Stimulated activated CD4-positive, alpha-beta T cell treated with anti-CD3 and anti-CD28 coated beads, TNF-alpha, amount 100 ng/mL, for 4 hours (primary cell): ENCODE measurements at regions not wholly inside any gene's neighbourhood (a gene's known extent, or its start where the extent isn't known, plus 50 kb on each side); places are given as distances from the start of the nearest gene placed in this dataset.

ENCODE experiments used
- DNase-seq, 3 experiments: peaks; one replicate each; pipeline ENCODE4 v3.0.0-alpha.2; 2020; ENCODE audit warnings: low read depth in 3 of 3

DNA sequence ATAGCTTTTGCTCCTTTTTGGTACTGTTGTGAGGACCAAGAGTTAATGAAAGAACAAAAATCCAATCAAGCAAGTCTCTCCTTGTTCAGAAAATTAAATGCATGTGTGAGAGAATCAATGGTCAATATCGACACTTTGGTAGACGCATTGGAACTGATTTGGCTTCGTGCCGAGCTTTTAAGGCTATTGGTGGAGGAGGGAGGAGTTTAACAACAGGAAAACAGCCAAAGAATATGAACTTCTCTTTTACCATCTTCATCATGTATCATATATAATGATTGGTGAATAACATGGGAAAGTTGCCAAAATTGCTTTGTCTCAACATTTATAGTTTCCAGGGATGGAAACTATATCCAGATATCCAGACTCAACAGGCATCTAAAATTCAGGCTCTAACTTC lies 266.5 kb upstream of the CITED2 start:
- no peak for DNase-seq

DNA sequence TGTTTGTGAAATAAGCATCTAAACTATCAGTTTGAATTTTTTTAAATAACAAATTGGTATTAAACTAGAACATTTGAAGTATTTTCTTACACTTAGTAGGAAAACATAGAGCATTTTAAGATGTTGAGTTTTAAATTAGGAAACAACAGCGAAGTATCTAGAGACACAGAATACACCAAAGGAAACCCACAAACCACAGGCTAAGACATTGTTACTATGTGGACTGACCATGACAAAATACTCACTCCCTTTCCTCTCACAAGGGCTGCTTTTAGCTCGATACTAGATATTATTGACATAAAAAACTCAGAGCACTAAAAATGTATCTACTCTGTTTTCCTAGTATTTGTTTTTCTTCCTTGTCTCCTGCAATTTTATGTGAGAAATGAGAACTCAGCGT lies 266.0 kb upstream of the CITED2 start:
- DNase-seq = no peak

DNA sequence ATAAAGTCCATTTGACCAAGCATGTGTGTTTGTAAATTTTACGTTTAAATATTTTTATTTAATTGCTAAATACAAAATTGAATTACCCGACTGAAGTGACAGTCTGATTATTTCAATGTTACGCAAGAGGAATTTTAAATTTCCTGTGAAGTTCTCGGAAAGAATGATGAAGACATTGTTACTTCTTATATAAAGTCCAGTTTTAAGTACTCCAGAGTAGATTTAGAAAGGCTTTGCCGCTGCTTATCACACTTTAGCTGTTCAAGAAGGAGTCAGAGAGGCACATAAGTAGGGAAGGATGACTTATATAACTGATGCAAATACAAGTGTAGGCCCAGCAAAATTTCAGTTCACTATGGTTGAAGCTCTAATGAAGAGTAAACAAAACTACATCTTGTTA lies 265.1 kb upstream of the CITED2 start:
- DNase-seq = no peak

- DNase-seq = no peak
Measured at GRCh38 chr6:139638179-139638941, 263.9 kb upstream of the CITED2 start.

- no peak for DNase-seq
Measured at GRCh38 chr6:139637766-139638165, 263.3 kb upstream of the CITED2 start.

GRCh38 chr6:139636391-139636790 lies 261.9 kb upstream of the CITED2 start:
- DNase-seq = no peak

DNA sequence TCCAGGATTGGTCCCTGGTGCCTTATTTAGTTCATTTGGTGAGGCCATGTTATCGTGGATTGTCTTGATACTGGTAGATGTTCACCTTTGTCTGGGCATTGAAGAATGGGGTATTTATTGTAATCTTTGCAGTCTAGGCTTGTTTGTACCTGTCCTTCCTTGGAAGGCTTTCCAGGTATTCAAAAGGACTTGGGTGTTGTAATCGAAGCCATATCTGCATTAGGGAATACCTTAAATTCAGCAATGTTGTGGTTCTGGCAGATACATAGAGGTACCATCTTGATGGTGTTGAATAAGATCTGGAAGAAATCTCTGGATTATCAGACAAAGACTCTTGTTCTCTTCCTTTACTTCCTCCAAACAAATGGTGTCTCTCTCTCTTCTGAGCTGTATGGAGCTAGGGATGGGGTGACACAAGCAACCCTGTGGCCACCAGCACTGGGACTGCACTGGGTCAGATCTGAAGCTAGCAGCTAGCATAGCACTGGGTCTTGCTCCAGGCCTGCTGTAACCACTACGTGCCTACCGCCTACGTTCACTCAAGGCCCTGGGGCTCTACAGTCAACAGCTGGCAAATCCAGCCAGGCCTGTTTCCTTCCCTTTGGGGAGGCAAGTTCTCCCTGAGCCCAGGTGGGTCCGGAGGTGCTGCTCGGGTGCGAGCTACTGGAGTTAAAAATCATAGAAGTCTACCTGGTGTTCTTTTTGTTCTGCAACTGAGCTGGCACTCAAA lies 261.1 kb upstream of the CITED2 start:
- no peak for DNase-seq

DNA sequence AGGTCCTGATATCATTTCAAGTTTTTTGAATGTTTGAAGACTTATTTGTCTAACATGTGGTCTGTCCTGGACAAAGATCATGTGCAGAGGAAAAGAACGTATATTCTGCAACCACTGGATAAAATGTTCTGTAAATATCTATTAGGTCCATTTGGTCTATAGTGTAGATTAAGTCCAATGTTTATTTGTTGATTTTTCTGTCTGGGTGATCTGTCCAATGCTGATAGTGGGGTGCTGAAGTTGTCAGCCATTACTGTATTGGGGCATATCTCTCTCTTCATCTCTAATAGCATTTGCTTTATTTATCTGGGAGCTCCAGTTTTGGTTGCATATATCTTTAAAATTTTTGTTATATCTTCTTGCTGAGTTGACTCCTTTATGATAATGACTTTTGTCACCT lies 258.4 kb upstream of the CITED2 start:
- no peak for DNase-seq

DNA sequence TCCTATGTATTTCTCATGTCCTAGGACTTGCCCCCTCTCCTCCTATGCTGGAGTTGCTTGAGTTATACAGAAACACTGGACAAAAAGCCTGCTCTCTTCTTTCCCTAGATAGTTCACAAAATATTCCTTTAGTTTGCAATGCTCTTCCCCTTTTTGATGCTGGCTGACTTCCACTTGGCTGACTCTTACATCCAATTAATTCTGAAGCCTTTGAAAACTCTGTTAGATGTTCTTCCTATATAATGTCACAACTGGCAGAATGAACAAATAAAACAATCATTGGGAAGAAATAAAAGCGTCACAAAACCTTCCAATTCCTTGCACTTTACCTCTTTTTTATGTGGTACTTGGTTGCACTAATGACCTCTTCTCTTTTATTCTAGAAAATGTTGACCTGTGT lies 253.8 kb upstream of the CITED2 start:
- DNase-seq = no peak

DNA sequence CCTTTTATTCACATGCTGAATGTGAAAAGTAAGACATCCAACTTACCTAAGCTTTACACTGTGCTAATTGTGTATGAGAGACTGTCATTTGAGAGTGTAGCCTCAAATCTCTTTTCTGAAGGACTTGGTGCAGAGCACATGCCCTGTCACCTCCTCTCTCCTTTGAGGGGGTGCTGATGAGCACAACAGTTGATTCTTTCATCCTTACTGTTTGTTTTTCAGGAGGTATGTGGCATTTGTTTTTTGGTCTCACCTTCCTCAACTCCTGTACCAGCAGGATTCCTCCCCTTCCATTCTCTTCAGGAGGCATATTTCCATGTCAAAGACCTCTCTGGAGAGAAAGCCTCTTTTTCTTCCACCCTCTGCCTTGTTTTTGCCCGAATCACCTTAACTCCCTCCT lies 252.6 kb upstream of the CITED2 start:
- DNase-seq = no peak

DNA sequence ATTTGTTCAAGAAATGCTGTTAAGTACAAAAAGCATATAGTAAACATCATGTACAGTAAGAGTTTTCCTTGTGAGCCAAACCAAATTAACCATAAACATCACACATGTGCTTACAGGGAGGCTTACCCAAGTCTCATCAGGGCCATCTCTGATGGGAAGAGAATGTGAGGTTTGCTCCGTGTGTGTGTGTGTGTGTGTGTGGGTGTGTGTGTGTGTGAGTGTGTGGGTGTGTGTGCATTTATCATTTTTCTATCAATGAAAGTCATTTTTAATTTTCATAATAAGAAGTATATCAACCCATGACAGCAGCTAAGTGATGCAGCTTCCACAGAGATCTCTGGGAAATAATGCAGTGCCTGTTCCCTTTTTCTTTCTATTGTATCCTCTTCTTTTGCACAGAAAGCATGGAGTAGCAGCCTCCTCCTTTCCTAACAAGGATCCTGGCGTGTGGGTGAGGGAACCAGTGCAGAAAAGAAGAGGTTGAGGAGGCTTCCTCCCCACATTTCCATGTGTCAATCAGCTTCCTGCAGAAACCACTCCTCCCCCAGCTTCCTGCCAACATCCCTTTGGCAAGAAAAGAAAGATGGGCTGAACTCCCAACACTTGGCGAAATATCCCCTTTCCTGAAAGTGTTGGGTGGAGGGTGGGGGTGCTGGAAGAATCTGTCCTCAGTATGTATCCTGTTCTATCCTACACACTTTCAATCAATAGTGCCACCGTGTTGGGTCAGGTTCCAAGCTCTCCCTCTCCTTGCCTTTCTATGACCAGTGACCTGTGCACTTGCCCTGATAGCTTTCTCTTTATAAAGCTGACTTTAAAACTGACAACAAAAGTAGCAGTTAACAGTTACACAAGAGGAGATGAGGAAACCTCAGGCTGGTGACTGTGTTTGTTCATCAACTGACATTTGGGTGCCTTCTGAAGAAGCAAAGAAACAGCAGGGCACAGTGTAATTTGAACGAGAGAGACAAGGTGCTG lies 251.8 kb upstream of the CITED2 start:
- no peak for DNase-seq

GRCh38 chr6:139625081-139625939 lies 250.9 kb upstream of the CITED2 start:
- no peak for DNase-seq

DNA sequence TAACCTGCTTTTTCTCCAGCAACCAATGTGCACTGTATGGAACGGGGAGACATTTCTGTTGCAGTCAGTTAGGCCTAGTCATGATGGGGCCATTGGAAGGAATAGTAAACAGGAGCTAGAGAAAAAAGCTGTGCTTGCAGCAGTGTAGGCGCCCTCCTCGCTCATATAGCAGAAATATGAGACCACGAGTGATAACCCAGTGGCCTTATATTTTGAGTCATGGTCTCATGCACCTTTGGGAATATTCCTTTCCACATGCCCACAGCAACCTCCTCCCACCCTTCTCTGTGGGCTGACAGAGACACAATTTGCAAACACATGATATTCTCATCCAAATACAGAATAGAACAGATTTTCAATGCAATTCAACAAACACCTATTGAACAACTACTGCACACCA lies 248.9 kb upstream of the CITED2 start:
- no peak for DNase-seq

GRCh38 chr6:139613496-139613895 lies 239.0 kb upstream of the CITED2 start:
- DNase-seq = no peak

GRCh38 chr6:139612135-139612465 lies 237.7 kb upstream of the CITED2 start:
- no peak for DNase-seq

- no peak for DNase-seq
Measured at GRCh38 chr6:139611327-139612134, 237.1 kb upstream of the CITED2 start.

DNA sequence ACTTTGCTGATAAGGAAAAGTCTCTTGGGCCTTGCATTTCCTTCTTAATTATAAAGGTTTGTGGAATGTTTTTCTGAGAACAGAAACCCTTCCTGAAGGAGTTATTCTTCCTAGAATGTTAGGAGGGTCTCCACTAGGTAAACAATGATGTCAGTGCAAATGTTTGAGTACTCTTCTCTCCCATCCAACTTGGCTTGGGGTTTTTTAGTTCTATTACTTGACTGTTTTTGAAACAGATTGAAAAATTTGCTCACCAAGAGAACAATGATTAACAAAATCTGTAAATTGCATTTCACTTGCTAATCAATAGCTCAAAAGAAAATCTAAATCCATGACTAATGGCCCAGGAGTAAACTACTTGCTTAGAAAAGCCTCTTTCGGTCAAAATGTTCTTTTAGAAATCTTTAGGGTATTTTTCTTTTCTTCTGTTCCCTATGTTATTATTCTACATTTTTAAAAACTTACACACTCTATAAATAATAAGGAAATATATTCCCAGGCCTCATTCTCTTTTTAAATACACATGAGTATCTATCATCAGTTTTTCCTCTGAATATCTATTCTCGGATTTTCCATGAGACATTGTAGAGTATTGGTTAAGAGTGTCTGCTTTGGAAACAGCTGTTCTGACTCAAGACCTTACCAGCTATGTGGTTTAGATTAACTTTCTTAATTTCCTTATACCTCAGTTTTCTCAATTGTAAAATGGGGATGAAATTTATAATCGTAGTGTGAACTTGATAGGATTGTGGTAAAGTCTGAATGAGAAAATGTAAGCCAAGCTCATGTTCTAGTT lies 234.2 kb upstream of the CITED2 start:
- no peak for DNase-seq

DNA sequence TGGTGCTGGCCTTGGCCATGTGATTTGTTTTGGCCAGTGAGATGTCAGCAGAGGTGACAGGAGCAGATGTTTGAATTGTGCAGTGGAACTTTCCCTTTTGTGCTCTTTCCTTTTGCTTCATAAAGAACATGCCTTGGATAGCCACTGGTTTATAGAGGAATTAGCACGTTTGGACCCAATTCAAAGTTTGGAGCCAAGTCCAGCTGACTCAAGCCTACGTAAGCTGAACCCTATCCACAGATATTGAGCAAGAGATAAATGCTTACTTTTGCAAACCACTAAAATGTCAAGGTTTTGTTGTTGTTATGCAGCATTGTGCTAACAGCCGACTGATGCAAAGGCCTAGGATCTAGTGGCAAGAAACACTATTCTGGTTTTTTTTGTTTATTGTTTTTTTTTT lies 230.9 kb upstream of the CITED2 start:
- no peak for DNase-seq

DNA sequence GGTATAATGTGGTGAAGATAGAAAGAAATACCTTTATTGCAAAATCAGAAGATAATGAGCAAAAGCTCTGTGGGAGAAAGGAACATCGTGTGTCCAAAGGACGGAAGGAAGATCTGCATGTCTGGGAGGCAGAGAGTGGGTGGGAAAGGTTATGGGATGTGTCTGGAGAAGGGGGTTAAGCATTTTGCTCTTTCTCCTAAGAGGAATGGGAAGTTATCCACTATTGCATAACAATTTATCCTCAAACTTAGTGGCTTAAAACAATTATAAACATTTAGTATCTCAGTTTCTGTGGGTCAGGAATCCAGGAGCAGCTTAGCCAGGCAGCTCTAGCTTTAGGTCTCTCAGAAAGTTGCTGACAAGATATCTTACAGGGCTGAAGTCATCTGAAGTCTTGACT lies 229.1 kb upstream of the CITED2 start:
- DNase-seq = no peak

DNA sequence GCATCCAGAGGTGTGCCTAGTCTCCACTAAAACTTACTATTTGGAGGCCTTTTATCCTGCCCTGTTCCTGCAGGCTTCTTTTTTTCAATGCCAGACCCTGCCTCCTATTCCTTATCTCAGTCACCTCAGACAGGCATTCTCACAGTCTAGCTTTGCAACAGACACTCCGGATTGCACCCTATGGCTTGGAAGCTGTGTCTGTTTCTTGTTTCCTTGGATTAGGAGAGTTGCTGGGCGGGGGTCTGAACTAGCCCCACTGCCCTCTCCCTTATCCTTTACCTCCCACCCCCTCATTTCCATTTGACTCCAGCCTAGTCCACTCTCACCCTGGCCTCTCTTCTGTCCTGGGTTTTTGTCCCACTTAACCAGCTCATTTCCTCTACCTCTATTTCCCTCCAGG lies 228.1 kb upstream of the CITED2 start:
- DNase-seq = no peak
